HFFc6 (cell line): ENCODE measurements at regions not wholly inside any gene's neighbourhood (a gene's known extent, or its start where the extent isn't known, plus 50 kb on each side); places are given as distances from the start of the nearest gene placed in this dataset.

Source experiments
- DNase-seq: peaks from one replicate; pipeline ENCODE4 v3.0.0-alpha.2; 2018
- H3K27ac Mint-ChIP-seq: 2 replicates; pipeline ENCODE4 v1.8.0; 2020; ENCODE audit warnings: mild to moderate bottlenecking, mixed read lengths
- H3K27me3 Mint-ChIP-seq: 2 replicates; pipeline ENCODE4 v1.8.0; 2021; ENCODE audit warnings: mild to moderate bottlenecking, moderate library complexity, mixed read lengths; ENCODE audit not compliant: insufficient read depth
- H3K36me3 Mint-ChIP-seq: 2 replicates; pipeline ENCODE4 v1.8.0; 2021; ENCODE audit warnings: low read depth, mixed read lengths
- H3K4me1 Mint-ChIP-seq: 2 replicates; pipeline ENCODE4 v1.8.0; 2020; ENCODE audit warnings: low read depth, mixed read lengths
- H3K4me3 Mint-ChIP-seq: 2 replicates; pipeline ENCODE4 v1.8.0; 2020; ENCODE audit warnings: mild to moderate bottlenecking, moderate library complexity, mixed read lengths
- H3K9me3 Mint-ChIP-seq: 2 replicates; pipeline ENCODE4 v1.8.0; 2020; ENCODE audit warnings: mild to moderate bottlenecking, mixed read lengths
- CTCF ChIP-seq: fragments of 200-600 bp; sonication (generic); IDR thresholded peaks from 2 replicates; pipeline ENCODE4 v1.5.0; 2021; ENCODE audit warnings: antibody characterized with exemption, mild to moderate bottlenecking

DNA sequence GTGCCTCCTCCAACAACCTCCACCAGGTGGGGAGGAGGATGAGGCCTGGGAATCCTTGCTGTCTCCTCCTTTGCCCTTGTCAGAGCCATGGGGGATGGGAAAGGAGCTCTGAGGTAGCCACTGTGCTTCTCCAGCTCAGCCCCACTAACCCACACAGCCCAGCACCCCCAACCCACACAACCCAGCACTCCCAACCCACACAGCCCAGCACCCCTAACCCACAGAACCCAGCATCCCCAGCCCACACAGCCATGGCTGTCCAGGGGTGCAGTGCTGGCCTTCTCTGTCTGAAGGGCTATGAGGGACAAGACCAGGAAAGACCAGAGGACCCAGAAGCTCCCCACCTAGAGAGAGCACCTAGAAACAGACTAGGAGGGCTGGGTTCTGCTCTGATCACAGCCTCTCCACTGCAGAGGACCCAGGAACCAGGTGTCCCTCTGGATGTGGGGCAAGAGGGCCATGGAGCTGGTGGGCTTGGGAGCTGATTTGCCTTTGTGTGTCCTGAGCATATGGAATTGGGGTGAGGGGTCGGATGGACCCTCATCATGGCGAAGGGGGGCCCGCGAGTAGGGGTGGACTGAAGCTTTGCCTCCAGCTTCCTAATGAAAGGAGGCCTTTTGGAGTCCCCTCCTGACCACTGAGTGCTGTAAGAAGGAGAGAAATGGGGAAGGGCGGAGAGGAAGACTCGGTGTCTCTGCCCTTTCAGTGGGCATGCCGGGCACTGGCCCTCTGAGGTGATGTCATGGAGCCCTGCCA lies 117.6 kb upstream of the THY1 start:
- TF ChIP-seq CTCF, result no peak
- no peak for DNase-seq
- Mint-ChIP-seq H3K27ac (no peak overlapping the region), H3K9me3 (no peaks in the 10 kb centered on the region), H3K4me1 (no peaks in the 10 kb centered on the region), H3K36me3 (no peaks in the 10 kb centered on the region), H3K4me3 (no peak overlapping the region), H3K27me3 (peaks cover 47% of the 10 kb centered on the region)

- H3K9me3 Mint-ChIP-seq, result no peaks in the 10 kb centered on the region
- no peak for DNase-seq
- TF ChIP-seq CTCF, result no peak
- no peak overlapping the region for H3K4me3 Mint-ChIP-seq
- H3K4me1 Mint-ChIP-seq, result no peaks in the 10 kb centered on the region
- H3K27ac Mint-ChIP-seq, result no peak overlapping the region
- H3K27me3 Mint-ChIP-seq, result peaks cover 44% of the 10 kb centered on the region
- H3K36me3 Mint-ChIP-seq, result no peaks in the 10 kb centered on the region
Observed at GRCh38 chr11:119539583-119539982, 116.6 kb upstream of the THY1 start.

DNA sequence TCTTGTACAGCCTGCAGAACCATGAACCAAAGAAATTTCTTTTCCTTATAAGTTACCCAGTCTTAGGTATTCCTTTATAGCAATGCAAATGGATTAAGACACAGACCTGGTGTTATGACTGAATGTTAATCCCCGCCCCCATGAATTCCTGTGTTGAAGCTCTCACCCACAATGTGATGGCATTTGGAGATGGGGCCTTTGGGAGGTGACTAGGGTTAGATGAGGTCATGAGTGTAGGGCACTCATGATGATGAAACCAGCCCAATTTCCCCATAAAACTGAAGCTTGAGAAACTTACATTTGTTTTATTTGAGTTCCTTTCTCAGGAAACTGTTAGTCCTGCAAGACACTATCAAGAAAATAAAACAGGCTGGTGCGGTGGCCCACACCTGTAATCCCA lies 115.8 kb upstream of the THY1 start:
- TF ChIP-seq CTCF, result no peak
- H3K9me3 Mint-ChIP-seq, result no peaks in the 10 kb centered on the region
- no peak for DNase-seq
- no peaks in the 10 kb centered on the region for H3K36me3 Mint-ChIP-seq
- peaks cover 50% of the 10 kb centered on the region for H3K27me3 Mint-ChIP-seq
- H3K4me1 Mint-ChIP-seq, result no peaks in the 10 kb centered on the region
- H3K27ac Mint-ChIP-seq, result no peak overlapping the region
- H3K4me3 Mint-ChIP-seq, result no peak overlapping the region

GRCh38 chr11:119537306-119538253 lies 114.6 kb upstream of the THY1 start:
- peaks cover 55% of the 10 kb centered on the region for H3K27me3 Mint-ChIP-seq
- H3K36me3 Mint-ChIP-seq, result no peaks in the 10 kb centered on the region
- H3K4me1 Mint-ChIP-seq, result no peaks in the 10 kb centered on the region
- H3K4me3 Mint-ChIP-seq, result no peak overlapping the region
- H3K27ac Mint-ChIP-seq, result no peak overlapping the region
- H3K9me3 Mint-ChIP-seq, result no peaks in the 10 kb centered on the region
- no peak for DNase-seq
- no peak for TF ChIP-seq CTCF

DNA sequence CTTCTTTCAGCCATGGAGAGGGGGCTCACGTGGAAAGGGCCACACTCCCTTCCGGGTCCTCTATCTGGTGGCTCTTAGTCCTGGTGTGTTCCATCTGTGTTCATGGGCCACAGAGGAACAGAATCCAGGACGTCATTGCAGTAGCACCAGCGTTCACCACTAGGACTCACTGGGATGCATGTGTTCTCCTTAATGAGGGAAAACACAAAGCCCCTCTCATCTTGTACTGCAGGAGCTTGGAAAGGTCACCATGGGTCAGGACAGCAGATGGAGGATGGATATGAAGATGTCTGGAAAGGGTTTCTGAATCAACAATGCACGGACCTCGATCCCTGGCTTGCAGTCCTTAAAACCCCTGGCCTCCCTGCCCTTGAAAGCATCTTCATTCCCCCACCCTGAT lies 113.8 kb upstream of the THY1 start:
- no peak overlapping the region for H3K4me3 Mint-ChIP-seq

More for the DNA sequence above, 113.8 kb upstream of the THY1 start:
- no peak for DNase-seq
- H3K36me3 Mint-ChIP-seq, result no peaks in the 10 kb centered on the region
- no peaks in the 10 kb centered on the region for H3K4me1 Mint-ChIP-seq
- H3K27me3 Mint-ChIP-seq, result peaks cover 56% of the 10 kb centered on the region
- no peaks in the 10 kb centered on the region for H3K9me3 Mint-ChIP-seq
- peak; percentile 25; the same call in 1 of the 2 replicates for TF ChIP-seq CTCF
- no peak overlapping the region for H3K27ac Mint-ChIP-seq
